ENCODE measurements at regions not wholly inside any gene's neighbourhood (a gene's known extent, or its start where the extent isn't known, plus 50 kb on each side); places are given as distances from the start of the nearest gene placed in this dataset.
"Not testable (repeated sequence)": the region's sequence is repeated elsewhere in the genome, so short reads cannot be mapped to it uniquely, and the experiment has no call there.

- DNase-seq (ENCODE audit: low spot score), result no peak
These were observed 239.6 kb upstream of the TUSC1 start for GRCh38 chr9:25917731-25918362.

GRCh38 chr9:25913806-25914205 is 235.6 kb upstream of the TUSC1 start:
- no peak for DNase-seq (ENCODE audit: low spot score)

- DNase-seq (ENCODE audit: low spot score), result no peak
These were observed 226.5 kb upstream of the TUSC1 start for GRCh38 chr9:25904701-25905100.

GRCh38 chr9:25891527-25891926 is 213.3 kb upstream of the TUSC1 start:
- DNase-seq (ENCODE audit: low spot score), result no peak

GRCh38 chr9:25889661-25890060 is 211.4 kb upstream of the TUSC1 start:
- no peak for DNase-seq (ENCODE audit: low spot score)

- DNase-seq (ENCODE audit: low spot score), result no peak
These were observed 198.0 kb upstream of the TUSC1 start for GRCh38 chr9:25876248-25876647.

GRCh38 chr9:25864509-25864908 is 186.3 kb upstream of the TUSC1 start:
- DNase-seq (ENCODE audit: low spot score), result no peak

- no peak for DNase-seq (ENCODE audit: low spot score)
These were observed 183.2 kb upstream of the TUSC1 start for GRCh38 chr9:25861421-25861820.

- DNase-seq (ENCODE audit: low spot score), result no peak
These were observed 178.9 kb upstream of the TUSC1 start for GRCh38 chr9:25857147-25857546.

GRCh38 chr9:25850803-25851202 is 172.6 kb upstream of the TUSC1 start:
- DNase-seq (ENCODE audit: low spot score), result no peak

GRCh38 chr9:25845867-25846266 is 167.6 kb upstream of the TUSC1 start:
- no peak for DNase-seq (ENCODE audit: low spot score)

- no peak for DNase-seq (ENCODE audit: low spot score)
These were observed 152.1 kb upstream of the TUSC1 start for GRCh38 chr9:25830381-25830780.

GRCh38 chr9:25827626-25828025 is 149.4 kb upstream of the TUSC1 start:
- DNase-seq (ENCODE audit: low spot score), result no peak

- no peak for DNase-seq (ENCODE audit: low spot score)
These were observed 138.2 kb upstream of the TUSC1 start for GRCh38 chr9:25816439-25816838.

- no peak for DNase-seq (ENCODE audit: low spot score)
These were observed 135.8 kb upstream of the TUSC1 start for GRCh38 chr9:25814023-25814422.

GRCh38 chr9:25813478-25813877 is 135.2 kb upstream of the TUSC1 start:
- no peak for DNase-seq (ENCODE audit: low spot score)

GRCh38 chr9:25808554-25808953 is 130.3 kb upstream of the TUSC1 start:
- DNase-seq (ENCODE audit: low spot score), result no peak

- DNase-seq (ENCODE audit: low spot score), result no peak
These were observed 126.6 kb upstream of the TUSC1 start for GRCh38 chr9:25804856-25805255.

- DNase-seq (ENCODE audit: low spot score), result not testable (repeated sequence)
These were observed 123.7 kb upstream of the TUSC1 start for GRCh38 chr9:25801989-25802388.

GRCh38 chr9:25773805-25774204 is 95.6 kb upstream of the TUSC1 start:
- no peak for DNase-seq (ENCODE audit: low spot score)

- no peak for DNase-seq (ENCODE audit: low spot score)
These were observed 77.7 kb upstream of the TUSC1 start for GRCh38 chr9:25755951-25756350.

GRCh38 chr9:25752398-25752797 is 74.2 kb upstream of the TUSC1 start:
- DNase-seq (ENCODE audit: low spot score), result no peak

GRCh38 chr9:25742256-25742655 is 64.0 kb upstream of the TUSC1 start:
- no peak for DNase-seq (ENCODE audit: low spot score)

- no peak for DNase-seq (ENCODE audit: low spot score)
These were observed 55.2 kb upstream of the TUSC1 start for GRCh38 chr9:25733336-25733982.

Measured in LoVo (cell line).